Bronchial epithelial cell (primary cell): ENCODE measurements at regions not wholly inside any gene's neighbourhood (a gene's known extent, or its start where the extent isn't known, plus 50 kb on each side); places are given as distances from the start of the nearest gene placed in this dataset.

ENCODE experiments used
- DNase-seq: peaks from one replicate; pipeline ENCODE4 v3.0.0-alpha.2; 2010; ENCODE audit warnings: low read depth
- FAIRE-seq: peaks from 2 replicates; lab custom pipeline; 2011; peaks lifted over from hg19 to GRCh38; lab: Jason Lieb, UNC
- H3K27me3 ChIP-seq: 2 replicates; pipeline ENCODE4 v1.5.1; 2011; ENCODE audit warnings: low read length; ENCODE audit not compliant: control insufficient read depth, insufficient read depth
- H3K36me3 ChIP-seq: 2 replicates; pipeline ENCODE4 v1.5.1; 2011; ENCODE audit warnings: low read length; ENCODE audit not compliant: control insufficient read depth, insufficient read depth
- H3K4me3 ChIP-seq: 2 replicates; pipeline ENCODE4 v1.5.1; 2011; ENCODE audit warnings: mild to moderate bottlenecking, low read depth, low read length, control low read depth
- TF ChIP-seq, protein P1 (sequence below): IDR thresholded peaks from 2 replicates; pipeline ENCODE4 v1.5.1; 2011; ENCODE audit warnings: mild to moderate bottlenecking, moderate library complexity, low read length, control low read depth, inconsistent platforms; ENCODE audit not compliant: insufficient read depth, severe bottlenecking

DNA sequence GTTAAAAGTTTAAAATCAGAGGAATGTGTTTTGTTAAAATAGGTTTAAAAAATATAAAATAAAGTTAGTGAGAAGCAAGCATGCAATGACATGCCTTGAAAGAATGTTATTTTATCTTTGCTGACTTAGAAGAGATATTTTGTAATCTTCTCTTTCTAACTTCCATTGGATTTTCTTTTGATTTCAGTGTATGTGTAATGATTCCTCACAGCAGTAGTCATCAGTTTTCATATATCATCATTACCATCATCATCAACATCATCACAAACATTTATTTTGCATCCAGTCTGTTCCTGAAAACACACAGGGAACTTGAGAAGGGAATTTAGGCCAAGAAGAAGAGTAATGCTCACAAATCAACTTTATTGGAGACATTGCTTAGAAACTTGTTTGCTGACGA is 699.6 kb downstream of the TAF11L14 start:
- H3K4me3 ChIP-seq: no peak overlapping the region
- H3K27me3 ChIP-seq: no peaks in the 10 kb centered on the region
- no peaks in the 10 kb centered on the region for H3K36me3 ChIP-seq
- TF ChIP-seq, protein P1, sequence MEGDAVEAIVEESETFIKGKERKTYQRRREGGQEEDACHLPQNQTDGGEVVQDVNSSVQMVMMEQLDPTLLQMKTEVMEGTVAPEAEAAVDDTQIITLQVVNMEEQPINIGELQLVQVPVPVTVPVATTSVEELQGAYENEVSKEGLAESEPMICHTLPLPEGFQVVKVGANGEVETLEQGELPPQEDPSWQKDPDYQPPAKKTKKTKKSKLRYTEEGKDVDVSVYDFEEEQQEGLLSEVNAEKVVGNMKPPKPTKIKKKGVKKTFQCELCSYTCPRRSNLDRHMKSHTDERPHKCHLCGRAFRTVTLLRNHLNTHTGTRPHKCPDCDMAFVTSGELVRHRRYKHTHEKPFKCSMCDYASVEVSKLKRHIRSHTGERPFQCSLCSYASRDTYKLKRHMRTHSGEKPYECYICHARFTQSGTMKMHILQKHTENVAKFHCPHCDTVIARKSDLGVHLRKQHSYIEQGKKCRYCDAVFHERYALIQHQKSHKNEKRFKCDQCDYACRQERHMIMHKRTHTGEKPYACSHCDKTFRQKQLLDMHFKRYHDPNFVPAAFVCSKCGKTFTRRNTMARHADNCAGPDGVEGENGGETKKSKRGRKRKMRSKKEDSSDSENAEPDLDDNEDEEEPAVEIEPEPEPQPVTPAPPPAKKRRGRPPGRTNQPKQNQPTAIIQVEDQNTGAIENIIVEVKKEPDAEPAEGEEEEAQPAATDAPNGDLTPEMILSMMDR: no peak
- peak; percentile 46 for DNase-seq
- FAIRE-seq: no peak

DNA sequence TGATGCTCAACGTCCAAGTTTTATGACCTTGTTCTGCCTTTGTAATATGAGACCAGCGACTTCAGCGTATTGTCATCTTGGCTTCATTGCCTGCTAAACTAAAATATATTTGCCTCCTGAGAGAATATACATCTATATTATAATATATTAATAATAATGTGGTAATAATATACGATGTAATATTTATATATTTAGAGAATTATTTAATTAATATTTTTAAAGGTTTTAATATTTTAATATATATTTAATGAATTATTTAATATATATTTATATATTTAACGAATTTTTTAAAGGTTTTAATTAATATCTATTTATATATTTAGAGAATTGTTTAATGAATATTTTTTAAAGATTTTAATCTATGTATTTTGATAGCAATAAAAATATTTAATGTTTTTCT is 700.7 kb downstream of the TAF11L14 start:
- Histone ChIP-seq H3K4me3 (no peak overlapping the region), H3K27me3 (no peaks in the 10 kb centered on the region), H3K36me3 (no peaks in the 10 kb centered on the region)
- TF ChIP-seq, protein P1: no peak
- no peak for DNase-seq
- no peak for FAIRE-seq

DNA sequence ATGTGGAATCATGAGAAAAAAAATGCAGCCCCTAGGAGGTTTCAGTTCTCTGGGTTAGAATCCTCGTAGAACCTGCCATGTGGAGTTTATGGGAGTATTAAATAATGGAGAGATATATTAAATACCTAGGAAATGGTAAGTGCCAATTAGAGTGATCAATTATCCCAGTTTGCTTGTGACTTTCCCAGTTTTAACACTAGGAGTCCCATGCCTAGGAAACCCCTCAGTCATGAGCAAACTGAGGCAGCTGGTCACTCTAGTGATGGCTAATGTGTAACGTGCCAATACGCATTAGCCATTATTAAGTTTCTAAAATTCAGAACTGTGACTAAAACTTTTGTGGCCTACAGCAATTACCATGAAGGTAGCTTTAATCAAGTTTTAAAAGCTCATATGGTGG is 720.6 kb downstream of the TAF11L14 start:
- Histone ChIP-seq H3K4me3 (no peak overlapping the region), H3K27me3 (no peaks in the 10 kb centered on the region), H3K36me3 (no peaks in the 10 kb centered on the region)
- DNase-seq: no peak
- TF ChIP-seq, protein P1: no peak
- no peak for FAIRE-seq

DNA sequence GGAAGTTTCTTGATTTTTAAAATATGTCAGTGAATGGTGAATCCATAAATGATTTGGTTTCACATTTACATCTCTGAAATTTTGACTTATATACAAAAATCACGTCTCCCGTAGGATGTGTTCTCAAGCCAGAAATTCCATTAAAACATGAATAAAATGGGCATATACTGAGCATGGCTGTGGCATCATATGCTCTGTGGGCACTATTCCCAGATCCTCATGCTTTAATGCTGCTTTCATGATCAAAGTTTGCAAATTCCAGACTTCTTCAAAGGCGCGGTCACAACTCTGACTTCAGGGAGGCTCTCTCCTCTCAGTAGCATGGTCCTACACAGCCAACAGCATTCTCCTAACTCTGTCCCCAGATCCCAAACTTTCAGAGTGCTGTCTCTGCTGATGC is 723.2 kb downstream of the TAF11L14 start:
- TF ChIP-seq, protein P1: no peak
- H3K36me3 ChIP-seq: no peaks in the 10 kb centered on the region
- FAIRE-seq (no peak), DNase-seq (no peak)
- no peaks in the 10 kb centered on the region for H3K27me3 ChIP-seq
- H3K4me3 ChIP-seq: no peak overlapping the region

DNA sequence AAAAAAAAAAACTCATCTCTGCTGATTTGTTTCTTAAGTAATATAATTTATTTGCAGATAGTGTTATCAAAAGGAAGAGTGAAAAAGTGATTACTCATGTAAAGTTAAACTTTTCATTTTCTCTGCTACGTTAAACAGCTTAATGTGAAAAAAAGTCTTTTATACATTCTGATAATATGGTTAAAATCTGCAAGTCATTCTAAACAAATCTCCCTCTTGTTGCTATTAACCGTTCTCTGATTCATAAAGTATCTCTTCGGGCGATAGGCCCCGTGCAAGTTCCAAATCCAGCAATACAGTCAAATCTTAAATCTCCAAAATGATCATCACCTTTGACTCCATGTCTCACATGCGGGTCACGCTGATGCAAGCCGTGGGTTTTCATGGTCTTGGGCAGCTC is 732.0 kb downstream of the TAF11L14 start:
- FAIRE-seq (no peak), DNase-seq (no peak)
- TF ChIP-seq, protein P1: no peak
- H3K4me3 ChIP-seq: no peak overlapping the region
- H3K27me3 ChIP-seq: no peaks in the 10 kb centered on the region
- H3K36me3 ChIP-seq: no peaks in the 10 kb centered on the region

DNA sequence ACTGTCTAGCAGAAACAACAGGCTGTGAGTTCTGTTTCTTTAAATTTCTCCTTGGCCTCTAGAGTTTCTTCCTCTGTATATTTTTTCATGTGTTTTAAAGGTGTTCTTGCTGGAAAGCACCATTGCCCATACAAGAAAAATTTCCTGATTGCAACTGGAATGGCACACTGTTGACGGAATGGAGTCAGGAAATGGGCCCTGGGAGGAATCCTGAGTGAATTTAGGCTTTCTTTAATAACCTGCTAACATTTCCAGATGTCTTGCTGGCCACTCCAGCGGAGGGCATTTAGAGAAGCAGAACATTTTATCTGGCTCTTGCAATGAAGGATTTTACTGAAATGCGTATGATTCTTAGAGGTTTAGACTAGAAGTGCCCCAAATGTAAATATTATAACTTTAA is 736.3 kb downstream of the TAF11L14 start:
- FAIRE-seq: no peak
- no peaks in the 10 kb centered on the region for H3K27me3 ChIP-seq
- no peak for DNase-seq
- TF ChIP-seq, protein P1: no peak
- no peak overlapping the region for H3K4me3 ChIP-seq
- H3K36me3 ChIP-seq: no peaks in the 10 kb centered on the region
